ENCODE measurements at regions not wholly inside any gene's neighbourhood (a gene's known extent, or its start where the extent isn't known, plus 50 kb on each side); places are given as distances from the start of the nearest gene placed in this dataset.

- Histone ChIP-seq H3K4me3 (ENCODE audit: insufficient read depth, low read depth, low read length) (no peak overlapping the region), H3K27me3 (ENCODE audit: control insufficient read depth, insufficient read depth, low read length) (no peaks in the 10 kb centered on the region), H3K36me3 (replicated peaks; ENCODE audit: control insufficient read depth, insufficient read depth, low read length) (no peaks in the 10 kb centered on the region)
- DNase-seq = no peak
Measured at GRCh38 chr4:101398807-101399206, 51.5 kb upstream of the PPP3CA start.
